Loucy (cell line): ENCODE measurements at regions not wholly inside any gene's neighbourhood (a gene's known extent, or its start where the extent isn't known, plus 50 kb on each side); places are given as distances from the start of the nearest gene placed in this dataset.

ENCODE experiments used
- H2AFZ ChIP-seq: fragments of 200-600 bp; sonication (generic); 2 replicates; pipeline ENCODE4 v1.6.0; 2016; ENCODE audit warnings: antibody characterized with exemption, mild to moderate bottlenecking, low read length, moderate library complexity
- H3F3A ChIP-seq: fragments of 200-600 bp; 2 replicates; pipeline ENCODE4 v1.6.0; 2016; ENCODE audit warnings: antibody characterized with exemption, low read depth, mild to moderate bottlenecking
- H3K27me3 ChIP-seq: fragments of 200-600 bp; sonication (generic); 2 replicates; pipeline ENCODE4 v1.6.1; 2014; ENCODE audit warnings: low read length, mild to moderate bottlenecking; ENCODE audit not compliant: insufficient read depth, poor library complexity, severe bottlenecking
- H3K36me3 ChIP-seq: fragments of 200-600 bp; sonication (generic); 2 replicates; pipeline ENCODE4 v1.6.1; 2016; ENCODE audit warnings: low read length; ENCODE audit not compliant: insufficient read depth
- H3K4me1 ChIP-seq: fragments of 200-600 bp; sonication (generic); 2 replicates; pipeline ENCODE4 v1.5.1; 2014; ENCODE audit warnings: low read length, mild to moderate bottlenecking; ENCODE audit not compliant: insufficient read depth, poor library complexity, severe bottlenecking
- H3K4me2 ChIP-seq: fragments of 200-600 bp; sonication (generic); 2 replicates; pipeline ENCODE4 v1.6.0; 2014; ENCODE audit warnings: antibody characterized with exemption, low read length, low read depth, mild to moderate bottlenecking; ENCODE audit not compliant: poor library complexity, severe bottlenecking
- H3K4me3 ChIP-seq: fragments of 200-600 bp; sonication (generic); 2 replicates; pipeline ENCODE4 v1.5.1; 2014; ENCODE audit warnings: low read length, mild to moderate bottlenecking, mixed read lengths; ENCODE audit not compliant: poor library complexity, severe bottlenecking
- H3K79me2 ChIP-seq: fragments of 200-600 bp; sonication (generic); 2 replicates; pipeline ENCODE4 v1.6.1; 2014; ENCODE audit warnings: low read length; ENCODE audit not compliant: insufficient read depth
- H3K9ac ChIP-seq: fragments of 200-600 bp; sonication (generic); 2 replicates; pipeline ENCODE4 v1.6.0; 2014; ENCODE audit warnings: mild to moderate bottlenecking, low read depth, low read length, moderate library complexity; ENCODE audit not compliant: poor library complexity, severe bottlenecking
- H3K9me2 ChIP-seq: fragments of 200-600 bp; sonication (generic); replicated peaks from 2 replicates; pipeline ENCODE4 v1.6.1; 2016; ENCODE audit warnings: low read depth, low read length, mixed read lengths
- H3K9me3 ChIP-seq: fragments of 200-600 bp; sonication (generic); 2 replicates; pipeline ENCODE4 v1.6.1; 2014; ENCODE audit warnings: mild to moderate bottlenecking, antibody characterized with exemption, low read length, low read depth; ENCODE audit not compliant: insufficient read depth
- H4K20me1 ChIP-seq: fragments of 200-600 bp; sonication (generic); 2 replicates; pipeline ENCODE4 v1.6.0; 2014; ENCODE audit warnings: antibody characterized with exemption, low read length, mild to moderate bottlenecking; ENCODE audit not compliant: insufficient read depth, poor library complexity, severe bottlenecking
- CTCF ChIP-seq: fragments of 200-600 bp; sonication (generic); conservative IDR thresholded peaks from 2 replicates; pipeline ENCODE4 v1.5.1; 2014; ENCODE audit warnings: mild to moderate bottlenecking, antibody characterized with exemption, low read length
- EZH2phosphoT487 ChIP-seq: fragments of 200-600 bp; IDR thresholded peaks from 2 replicates; pipeline ENCODE4 v1.6.1; 2018; ENCODE audit warnings: antibody characterized with exemption, mild to moderate bottlenecking, moderate library complexity, borderline replicate concordance

DNA sequence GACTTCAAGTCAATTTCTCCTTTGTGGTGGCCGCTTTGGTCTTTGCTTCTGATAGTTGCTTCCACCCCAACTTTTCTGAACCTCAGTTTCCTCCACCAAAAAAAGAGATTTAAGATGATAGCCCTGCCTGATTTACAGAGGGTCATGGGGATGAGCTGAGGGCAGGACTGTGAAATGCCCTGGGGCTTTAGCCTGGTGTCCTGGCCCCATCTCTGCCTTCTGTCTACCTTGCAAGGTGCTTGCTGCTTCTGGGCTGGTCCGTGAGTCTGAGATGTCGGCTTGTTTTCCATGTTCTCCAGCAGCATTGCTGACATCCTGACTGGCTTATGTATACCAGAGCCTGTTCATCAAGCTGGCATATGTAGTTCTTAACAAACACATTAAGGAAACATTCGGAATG, 191.9 kb upstream of the MPHOSPH6 start:
- H3K36me3 ChIP-seq: no peaks in the 10 kb centered on the region
- no peak for TF ChIP-seq CTCF
- no peak for TF ChIP-seq EZH2phosphoT487

DNA sequence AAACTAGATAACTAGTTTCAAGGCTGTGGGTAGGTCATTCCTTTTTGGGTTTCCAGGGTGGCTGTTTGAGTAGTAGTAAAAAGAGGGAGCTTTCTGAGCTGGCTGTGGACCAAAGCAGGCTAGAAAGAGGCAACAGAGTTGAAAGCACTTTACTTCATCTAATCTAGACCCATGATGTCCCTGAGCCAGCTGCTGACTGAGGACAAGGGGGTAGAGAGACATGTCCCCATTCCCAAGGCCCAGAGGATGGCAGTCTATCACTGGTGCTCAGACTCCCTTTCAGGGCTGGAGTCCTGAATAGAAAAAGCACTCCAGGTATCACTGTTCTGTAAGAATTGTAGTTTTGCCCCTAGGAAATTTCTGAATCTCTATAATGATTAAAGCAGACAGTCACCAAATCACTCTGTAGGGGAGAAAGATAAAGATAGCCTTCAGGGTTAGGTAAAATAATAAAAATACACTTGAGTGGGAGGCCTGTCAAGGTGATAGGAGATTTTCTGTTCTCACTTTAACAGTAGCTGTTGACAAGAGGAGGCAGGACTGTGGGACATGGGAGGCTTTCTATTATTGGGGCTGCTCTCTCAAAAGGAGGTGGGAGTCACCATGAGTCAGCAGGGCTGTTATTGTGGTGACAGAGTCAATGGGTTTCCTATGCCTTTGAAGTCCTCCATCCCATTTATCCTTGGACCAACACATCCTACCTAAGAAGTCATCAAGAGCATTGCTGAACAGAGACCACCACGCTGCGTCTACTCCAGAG, 190.2 kb upstream of the MPHOSPH6 start:
- H3K9me2 ChIP-seq: no peaks in the 10 kb centered on the region
- H3K9ac ChIP-seq: no peak overlapping the region
- no peaks in the 10 kb centered on the region for H3K79me2 ChIP-seq
- no peaks in the 10 kb centered on the region for H3K27me3 ChIP-seq
- no peaks in the 10 kb centered on the region for H3K4me1 ChIP-seq
- no peaks in the 10 kb centered on the region for H3K36me3 ChIP-seq
- no peaks in the 10 kb centered on the region for H4K20me1 ChIP-seq
- H2AFZ ChIP-seq: no peak overlapping the region
- TF ChIP-seq EZH2phosphoT487 (no peak), CTCF (no peak)
- no peaks in the 10 kb centered on the region; the same call in 1 of the 2 replicates for H3K9me3 ChIP-seq
- no peak overlapping the region for H3K4me2 ChIP-seq
- no peaks in the 10 kb centered on the region for H3F3A ChIP-seq
- H3K4me3 ChIP-seq: no peak overlapping the region

More for the DNA sequence above, 191.9 kb upstream of the MPHOSPH6 start:
- Histone ChIP-seq H3K4me1 (no peaks in the 10 kb centered on the region), H3K79me2 (no peaks in the 10 kb centered on the region), H3K4me2 (no peak overlapping the region), H3K9me2 (no peaks in the 10 kb centered on the region), H2AFZ (no peak overlapping the region), H3K9ac (no peak overlapping the region), H4K20me1 (no peaks in the 10 kb centered on the region), H3K9me3 (no peaks in the 10 kb centered on the region; the same call in 1 of the 2 replicates), H3K4me3 (no peak overlapping the region), H3F3A (no peaks in the 10 kb centered on the region), H3K27me3 (no peaks in the 10 kb centered on the region)

DNA sequence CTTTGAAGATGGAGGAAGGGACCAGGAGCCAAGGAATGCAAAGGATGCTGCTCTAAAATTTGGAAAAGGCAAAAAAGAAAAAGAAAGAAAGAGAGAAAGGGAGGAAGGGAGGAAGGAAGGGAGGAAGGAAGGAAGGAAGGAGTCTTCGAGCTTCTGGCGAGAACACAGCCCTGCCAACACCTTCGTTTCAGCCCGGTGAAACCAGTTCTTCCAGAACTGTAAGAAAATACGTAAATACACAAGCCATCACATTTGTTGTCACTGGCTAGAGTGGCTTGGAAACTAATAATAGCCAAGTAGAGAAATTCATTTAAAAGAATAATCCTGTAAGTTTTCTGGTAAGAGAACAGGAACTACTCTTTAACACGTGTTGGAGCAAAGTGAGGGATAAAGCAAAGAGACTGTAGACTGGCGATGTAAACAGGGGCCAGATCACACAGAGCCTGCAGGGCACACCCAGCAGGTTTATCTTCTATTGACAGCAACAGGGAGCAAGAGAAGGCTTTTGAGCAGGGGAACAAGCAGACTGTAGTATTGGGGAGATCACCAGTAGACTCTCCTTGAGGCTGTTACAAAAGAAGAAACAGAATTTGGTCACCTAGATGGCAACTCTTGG, 188.7 kb upstream of the MPHOSPH6 start:
- Histone ChIP-seq H3K4me2 (no peak overlapping the region), H3K9me2 (no peaks in the 10 kb centered on the region), H2AFZ (no peak overlapping the region), H3K4me1 (no peaks in the 10 kb centered on the region), H3K36me3 (no peaks in the 10 kb centered on the region), H3K4me3 (no peak overlapping the region), H3K9me3 (no peaks in the 10 kb centered on the region; the same call in 1 of the 2 replicates), H3K27me3 (no peaks in the 10 kb centered on the region), H3K79me2 (no peaks in the 10 kb centered on the region), H3F3A (no peaks in the 10 kb centered on the region), H3K9ac (no peak overlapping the region), H4K20me1 (no peaks in the 10 kb centered on the region)
- no peak for TF ChIP-seq EZH2phosphoT487
- TF ChIP-seq CTCF: no peak
